ENCODE measurements at regions not wholly inside any gene's neighbourhood (a gene's known extent, or its start where the extent isn't known, plus 50 kb on each side); places are given as distances from the start of the nearest gene placed in this dataset.

- no peak for FAIRE-seq
- no peak for ATAC-seq
- CTCF ChIA-PET, result interaction anchor here (2.0 kb wide), 1 partner anchor 12 kb away, joined by 6 read pairs; no protein-coding TSS in a partner anchor
- Histone ChIP-seq H3K4me3 (no peak overlapping the region), H3K4me1 (no peaks in the 10 kb centered on the region), H3K9me3 (no peaks in the 10 kb centered on the region), H3K27ac (no peak overlapping the region), H3K4me2 (no peak overlapping the region)
- 0% methylated on average over 3 of the region's 3 CpGs for WGBS (ENCODE audit: missing lambda C conversion rate)
- no peak for DNase-seq (ENCODE audit: low read depth in 1 of 2, low spot score in 1 of 2)
- POLR2A ChIA-PET, result no interaction called here
- TF ChIP-seq POLR2A (IDR thresholded peaks at IDR 0.05; ENCODE audit: low read length), result no peak
- TF ChIP-seq, protein P1, sequence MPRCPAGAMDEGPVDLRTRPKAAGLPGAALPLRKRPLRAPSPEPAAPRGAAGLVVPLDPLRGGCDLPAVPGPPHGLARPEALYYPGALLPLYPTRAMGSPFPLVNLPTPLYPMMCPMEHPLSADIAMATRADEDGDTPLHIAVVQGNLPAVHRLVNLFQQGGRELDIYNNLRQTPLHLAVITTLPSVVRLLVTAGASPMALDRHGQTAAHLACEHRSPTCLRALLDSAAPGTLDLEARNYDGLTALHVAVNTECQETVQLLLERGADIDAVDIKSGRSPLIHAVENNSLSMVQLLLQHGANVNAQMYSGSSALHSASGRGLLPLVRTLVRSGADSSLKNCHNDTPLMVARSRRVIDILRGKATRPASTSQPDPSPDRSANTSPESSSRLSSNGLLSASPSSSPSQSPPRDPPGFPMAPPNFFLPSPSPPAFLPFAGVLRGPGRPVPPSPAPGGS (IDR thresholded peaks at IDR 0.05), result no peak
- TF ChIP-seq SMC3 (IDR thresholded peaks at IDR 0.05), result no peak
- no peak for TF ChIP-seq E2F6 (IDR thresholded peaks at IDR 0.05; ENCODE audit: borderline replicate concordance, low read depth)
- TF ChIP-seq SREBF2 (IDR thresholded peaks at IDR 0.05), result no peak
- no peak for TF ChIP-seq CBX8 (IDR thresholded peaks at IDR 0.05)
- TF ChIP-seq GATA3 (IDR thresholded peaks at IDR 0.05; ENCODE audit: borderline replicate concordance), result no peak
- no peak for TF ChIP-seq KDM5A (IDR thresholded peaks at IDR 0.05)
- TF ChIP-seq NPAS2 (CRISPR knock-in tag; IDR thresholded peaks at IDR 0.05; ENCODE audit: borderline replicate concordance), result no peak
- TF ChIP-seq, protein P2, sequence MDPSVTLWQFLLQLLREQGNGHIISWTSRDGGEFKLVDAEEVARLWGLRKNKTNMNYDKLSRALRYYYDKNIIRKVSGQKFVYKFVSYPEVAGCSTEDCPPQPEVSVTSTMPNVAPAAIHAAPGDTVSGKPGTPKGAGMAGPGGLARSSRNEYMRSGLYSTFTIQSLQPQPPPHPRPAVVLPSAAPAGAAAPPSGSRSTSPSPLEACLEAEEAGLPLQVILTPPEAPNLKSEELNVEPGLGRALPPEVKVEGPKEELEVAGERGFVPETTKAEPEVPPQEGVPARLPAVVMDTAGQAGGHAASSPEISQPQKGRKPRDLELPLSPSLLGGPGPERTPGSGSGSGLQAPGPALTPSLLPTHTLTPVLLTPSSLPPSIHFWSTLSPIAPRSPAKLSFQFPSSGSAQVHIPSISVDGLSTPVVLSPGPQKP (IDR thresholded peaks at IDR 0.05; ENCODE audit: low read depth, low read length), result no peak
- no peak for TF ChIP-seq MAFK (IDR thresholded peaks at IDR 0.05; ENCODE audit: partially characterized antibody)
- TF ChIP-seq CBX2 (IDR thresholded peaks at IDR 0.05; ENCODE audit: borderline replicate concordance, low read depth), result no peak
- TF ChIP-seq USF2 (IDR thresholded peaks at IDR 0.05), result no peak
- no peak for TF ChIP-seq CHD4 (IDR thresholded peaks at IDR 0.05; ENCODE audit: borderline replicate concordance)
Measured at GRCh38 chr10:111211241-111211640, 134.4 kb downstream of the ADRA2A start.

GRCh38 chr10:111211706-111212105 lies 134.9 kb downstream of the ADRA2A start:
- ChIA-PET POLR2A (no interaction called here), CTCF (interaction anchor here (2.0 kb wide), 1 partner anchor 12 kb away, joined by 6 read pairs; no protein-coding TSS in a partner anchor)
- no peak for FAIRE-seq
- Histone ChIP-seq H3K4me2 (no peak overlapping the region), H3K4me3 (no peak overlapping the region), H3K9me3 (no peaks in the 10 kb centered on the region), H3K27ac (no peak overlapping the region), H3K4me1 (no peaks in the 10 kb centered on the region)
- ATAC-seq, result no peak
- WGBS (ENCODE audit: missing lambda C conversion rate), result 0% methylated on average over 3 of the region's 3 CpGs
- TF ChIP-seq NFE2L2 (conservative IDR thresholded peaks at IDR 0.05; ENCODE audit: low read length) (no peak), GATA3 (IDR thresholded peaks at IDR 0.05; ENCODE audit: borderline replicate concordance) (no peak), CHD4 (IDR thresholded peaks at IDR 0.05; ENCODE audit: borderline replicate concordance) (no peak), EP300 (IDR thresholded peaks at IDR 0.05) (no peak), NPAS2 (CRISPR knock-in tag; IDR thresholded peaks at IDR 0.05; ENCODE audit: borderline replicate concordance) (no peak), CEBPB (IDR thresholded peaks at IDR 0.05) (no peak), RARB (CRISPR knock-in tag; IDR thresholded peaks at IDR 0.05) (no peak), HDAC2 (IDR thresholded peaks at IDR 0.05) (no peak), NR3C1 (IDR thresholded peaks at IDR 0.05) (no peak), KDM5A (IDR thresholded peaks at IDR 0.05) (no peak), HES2 (IDR thresholded peaks at IDR 0.05) (no peak)
- TF ChIP-seq, protein P2 (IDR thresholded peaks at IDR 0.05; ENCODE audit: low read depth, low read length), result no peak
- TF ChIP-seq, protein P3, sequence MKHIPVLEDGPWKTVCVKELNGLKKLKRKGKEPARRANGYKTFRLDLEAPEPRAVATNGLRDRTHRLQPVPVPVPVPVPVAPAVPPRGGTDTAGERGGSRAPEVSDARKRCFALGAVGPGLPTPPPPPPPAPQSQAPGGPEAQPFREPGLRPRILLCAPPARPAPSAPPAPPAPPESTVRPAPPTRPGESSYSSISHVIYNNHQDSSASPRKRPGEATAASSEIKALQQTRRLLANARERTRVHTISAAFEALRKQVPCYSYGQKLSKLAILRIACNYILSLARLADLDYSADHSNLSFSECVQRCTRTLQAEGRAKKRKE (CRISPR knock-in tag; IDR thresholded peaks at IDR 0.05; ENCODE audit: low read depth), result no peak
- DNase-seq (ENCODE audit: low read depth in 1 of 2, low spot score in 1 of 2), result no peak
